Erythroblast (primary cell): ENCODE measurements at regions not wholly inside any gene's neighbourhood (a gene's known extent, or its start where the extent isn't known, plus 50 kb on each side); places are given as distances from the start of the nearest gene placed in this dataset.

Source experiments
- GATA1 ChIP-seq: IDR thresholded peaks from 2 replicates; pipeline ENCODE4 v1.6.1; 2011; ENCODE audit warnings: low read depth, mild to moderate bottlenecking, control low read depth, low read length, moderate library complexity
- POLR2A ChIP-seq: IDR thresholded peaks from 2 replicates; pipeline ENCODE4 v1.6.1; 2011; ENCODE audit warnings: mild to moderate bottlenecking, low read length

DNA sequence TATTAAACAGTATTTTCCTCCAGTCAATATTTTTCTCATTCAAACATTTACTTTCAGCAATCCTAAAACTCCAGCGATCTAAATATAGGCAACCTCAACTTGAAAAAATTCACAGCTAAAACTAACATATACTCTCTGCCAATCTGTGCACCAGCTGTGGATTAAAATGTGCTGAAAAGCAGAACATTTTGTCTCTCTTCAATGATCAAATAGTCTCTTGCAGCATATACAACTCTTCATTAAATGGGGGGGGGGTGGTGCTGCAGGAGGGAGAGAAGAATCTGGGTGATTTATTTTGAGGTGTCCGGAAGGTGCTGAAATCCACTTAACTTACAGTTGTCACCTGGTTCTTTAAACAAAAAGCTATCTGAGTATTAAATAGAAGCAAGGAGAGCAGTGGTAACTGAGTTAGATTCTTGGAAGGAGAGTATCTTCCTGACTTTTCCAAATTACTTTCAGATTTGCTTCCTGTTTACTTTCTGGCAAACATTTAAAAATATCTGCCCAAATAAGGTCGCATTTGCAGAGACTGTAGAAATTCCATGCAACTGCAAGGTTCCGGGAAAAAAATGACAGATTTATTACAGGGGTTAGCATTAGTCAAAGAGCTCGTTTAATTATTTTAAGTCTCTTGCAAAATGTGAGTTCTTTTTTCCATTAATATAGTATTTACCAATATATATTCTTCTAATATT, 904.7 kb upstream of the ACVR2A start:
- no peak for TF ChIP-seq POLR2A
- no peak for TF ChIP-seq GATA1
